HUES64 (cell line): ENCODE measurements at regions not wholly inside any gene's neighbourhood (a gene's known extent, or its start where the extent isn't known, plus 50 kb on each side); places are given as distances from the start of the nearest gene placed in this dataset.
"Not testable (repeated sequence)": the region's sequence is repeated elsewhere in the genome, so short reads cannot be mapped to it uniquely, and the experiment has no call there.

Experiments used
- H3K27ac ChIP-seq: 2 replicates; pipeline ENCODE4 v1.7.0; 2013; ENCODE audit warnings: low read depth, low read length, inconsistent platforms
- H3K27me3 ChIP-seq: 2 replicates; pipeline ENCODE4 v1.6.1; 2013; ENCODE audit warnings: mild to moderate bottlenecking, low read length; ENCODE audit not compliant: insufficient read depth
- H3K36me3 ChIP-seq: 2 replicates; pipeline ENCODE4 v1.6.1; 2013; ENCODE audit warnings: mild to moderate bottlenecking, low read length; ENCODE audit not compliant: insufficient read depth
- H3K4me1 ChIP-seq: 2 replicates; pipeline ENCODE4 v1.6.1; 2013; ENCODE audit warnings: mild to moderate bottlenecking, low read length, moderate library complexity; ENCODE audit not compliant: insufficient read depth
- H3K4me3 ChIP-seq: 2 replicates; pipeline ENCODE4 v1.5.1; 2013; ENCODE audit warnings: mild to moderate bottlenecking, low read length, moderate library complexity
- H3K9ac ChIP-seq: 2 replicates; pipeline ENCODE4 v1.6.1; 2013; ENCODE audit warnings: mild to moderate bottlenecking, low read depth, low read length
- H3K9me3 ChIP-seq: 2 replicates; pipeline ENCODE4 v1.6.1; 2013; ENCODE audit warnings: low read depth, low read length; ENCODE audit not compliant: insufficient read depth
- WGBS: fragments of 150-250, 120-280 bp; methylation state at CpG from one replicate; pipeline ENCODE4 v1.1.7; 2013; ENCODE audit warnings: missing lambda C conversion rate; 5-methylcytosine and 5-hydroxymethylcytosine counted together

DNA sequence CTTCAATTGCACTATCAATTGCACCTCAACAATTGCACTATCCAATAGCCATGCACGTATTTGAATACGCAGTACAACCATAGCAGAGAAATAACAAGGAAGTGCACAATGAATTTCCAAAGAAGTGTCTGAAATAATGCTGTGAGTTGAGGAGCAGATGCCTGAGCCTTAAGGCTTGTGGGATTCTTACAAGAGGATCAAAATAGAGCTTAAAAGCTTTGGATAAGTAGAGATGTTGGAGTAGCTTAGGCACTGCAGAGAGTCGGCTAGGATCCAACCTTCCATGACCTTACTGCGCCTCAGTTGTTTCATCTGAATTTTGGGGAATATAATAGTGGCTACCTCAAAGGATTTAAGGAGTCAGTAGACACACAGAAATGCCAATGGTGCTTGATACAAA is 196.1 kb upstream of the FLRT2 start:
- Histone ChIP-seq H3K27me3 (no peaks in the 10 kb centered on the region), H3K9ac (no peak overlapping the region), H3K4me3 (no peak overlapping the region), H3K27ac (no peak overlapping the region), H3K36me3 (no peaks in the 10 kb centered on the region), H3K4me1 (no peaks in the 10 kb centered on the region), H3K9me3 (no peaks in the 10 kb centered on the region)
- 97% methylated on average over 4 of the region's 4 CpGs for WGBS

DNA sequence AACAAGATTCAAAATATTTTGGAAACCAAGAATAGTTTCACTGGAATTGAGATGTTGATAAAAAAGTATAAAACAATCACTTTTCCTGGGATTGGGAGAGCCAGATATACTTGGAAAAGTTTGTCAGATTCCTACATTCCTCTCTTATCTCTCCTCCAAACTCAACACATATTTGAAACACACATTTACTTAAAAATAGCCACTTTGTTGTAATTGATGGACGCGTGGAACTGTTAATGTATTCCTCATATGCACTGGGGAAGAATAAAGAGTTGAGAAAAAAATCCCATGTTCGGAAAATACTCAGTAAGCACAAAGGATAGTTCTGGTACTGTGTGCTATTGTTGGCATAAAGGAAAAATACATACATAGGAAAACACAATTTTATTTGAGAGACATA is 195.6 kb upstream of the FLRT2 start:
- Histone ChIP-seq H3K9me3 (no peaks in the 10 kb centered on the region), H3K4me3 (no peak overlapping the region), H3K27ac (no peak overlapping the region), H3K27me3 (no peaks in the 10 kb centered on the region), H3K36me3 (no peaks in the 10 kb centered on the region), H3K4me1 (no peaks in the 10 kb centered on the region), H3K9ac (no peak overlapping the region)
- WGBS, result 100% methylated on average over 3 of the region's 3 CpGs

DNA sequence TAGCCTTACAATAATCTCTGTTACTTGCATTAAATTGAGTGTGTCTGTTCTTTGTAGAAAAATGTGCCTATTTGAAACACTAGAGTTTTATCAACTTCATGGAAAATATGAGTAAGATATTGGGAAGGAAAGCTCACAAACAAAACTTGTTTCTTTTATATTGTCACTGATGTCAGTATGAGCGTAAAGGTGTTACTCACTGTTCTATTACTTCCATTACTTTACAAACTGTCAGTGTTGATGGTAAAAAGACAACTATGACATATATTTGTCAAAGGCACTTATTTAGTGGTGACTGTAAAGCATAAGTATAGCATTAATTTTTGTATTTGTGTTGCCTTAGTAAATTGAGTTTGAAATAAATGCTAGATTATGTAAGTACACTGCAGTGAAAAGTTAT is 193.7 kb upstream of the FLRT2 start:
- H3K9me3 ChIP-seq, result no peaks in the 10 kb centered on the region
- no peaks in the 10 kb centered on the region for H3K27me3 ChIP-seq
- WGBS, result no CpG with 5 or more reads among the region's 1 CpG
- H3K4me1 ChIP-seq, result no peaks in the 10 kb centered on the region
- H3K27ac ChIP-seq, result no peak overlapping the region
- H3K4me3 ChIP-seq, result no peak overlapping the region
- no peak overlapping the region for H3K9ac ChIP-seq
- H3K36me3 ChIP-seq, result no peaks in the 10 kb centered on the region

DNA sequence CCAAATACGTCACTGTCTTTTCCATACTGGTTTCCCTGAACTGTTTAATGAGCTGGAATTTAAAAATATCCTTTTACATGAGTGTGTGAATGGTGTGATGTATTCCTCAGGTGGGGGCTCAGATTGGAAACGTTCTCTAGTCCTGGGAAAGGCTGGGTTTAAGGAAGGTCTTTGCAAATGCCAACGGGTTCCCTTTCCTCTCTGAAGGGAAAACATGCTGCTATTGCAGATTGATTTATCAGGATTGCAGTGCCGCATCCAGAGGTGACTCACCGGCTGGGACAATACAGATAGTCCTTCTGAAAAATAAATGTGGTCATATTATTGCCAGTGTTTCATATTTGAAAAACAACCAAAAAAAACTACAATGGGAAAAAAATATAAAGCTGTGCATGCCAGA is 193.1 kb upstream of the FLRT2 start:
- Histone ChIP-seq H3K9ac (no peak overlapping the region), H3K4me1 (no peaks in the 10 kb centered on the region), H3K4me3 (no peak overlapping the region), H3K9me3 (no peaks in the 10 kb centered on the region), H3K36me3 (no peaks in the 10 kb centered on the region), H3K27ac (no peak overlapping the region), H3K27me3 (no peaks in the 10 kb centered on the region)
- WGBS, result 85% methylated on average over 5 of the region's 5 CpGs

DNA sequence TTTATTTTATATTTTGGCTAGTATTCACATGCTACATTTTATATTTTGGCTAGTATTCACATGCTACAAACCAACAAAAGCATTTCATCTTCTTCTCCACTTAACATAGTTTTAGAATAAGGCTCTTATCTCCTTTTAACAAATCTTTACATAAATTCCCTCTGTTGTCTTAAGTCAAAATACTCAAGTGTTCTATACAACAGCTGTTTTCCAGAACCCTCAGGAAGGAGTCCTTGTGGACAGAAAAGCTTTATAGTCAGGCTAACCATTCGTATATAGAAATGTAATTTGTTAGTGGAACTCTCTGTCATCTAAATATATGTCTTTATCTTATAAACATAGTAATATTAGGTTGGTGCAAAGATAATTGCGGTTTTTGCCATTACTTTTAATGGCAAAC is 191.0 kb upstream of the FLRT2 start:
- Histone ChIP-seq H3K4me3 (no peak overlapping the region), H3K9ac (no peak overlapping the region), H3K4me1 (no peaks in the 10 kb centered on the region), H3K27ac (no peak overlapping the region), H3K9me3 (no peaks in the 10 kb centered on the region), H3K27me3 (no peaks in the 10 kb centered on the region), H3K36me3 (no peaks in the 10 kb centered on the region)
- WGBS, result no CpG with 5 or more reads among the region's 2 CpGs

DNA sequence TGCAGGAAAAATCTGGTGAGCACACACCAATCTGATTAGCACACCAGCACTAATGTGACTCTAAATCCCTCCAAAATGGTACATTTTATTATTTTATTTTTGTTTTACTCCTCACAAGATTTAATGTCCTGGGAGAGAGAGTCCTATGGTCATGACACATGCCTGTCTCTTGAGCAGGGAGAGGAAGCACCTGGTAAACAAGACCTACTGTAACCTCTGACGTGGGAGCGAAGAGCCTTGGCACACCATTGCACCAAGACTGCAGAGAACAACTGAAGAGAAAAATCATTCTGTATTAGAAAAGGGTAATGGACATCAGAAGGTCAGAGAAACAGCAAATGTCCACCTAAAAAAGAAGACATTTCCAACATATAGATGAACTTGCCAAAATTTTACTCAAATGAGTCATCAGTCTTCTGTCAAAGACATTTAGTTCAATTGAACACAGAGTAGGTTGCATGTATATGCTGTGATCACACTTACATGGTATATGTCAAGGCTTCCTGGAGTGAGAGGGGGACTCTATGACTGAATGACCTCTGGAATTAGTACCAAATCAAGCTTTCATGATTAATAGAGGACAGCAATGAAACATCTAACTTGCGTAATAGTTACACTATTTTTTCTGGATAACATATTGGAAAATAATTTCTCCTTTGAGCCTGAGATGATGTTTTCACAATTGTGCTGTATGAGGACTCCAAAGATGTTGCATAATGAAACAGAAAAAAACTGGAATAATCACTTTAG is 186.9 kb upstream of the FLRT2 start:
- no peak overlapping the region for H3K27ac ChIP-seq
- WGBS, result 95% methylated on average over 2 of the region's 3 CpGs
- H3K9me3 ChIP-seq, result no peaks in the 10 kb centered on the region

DNA sequence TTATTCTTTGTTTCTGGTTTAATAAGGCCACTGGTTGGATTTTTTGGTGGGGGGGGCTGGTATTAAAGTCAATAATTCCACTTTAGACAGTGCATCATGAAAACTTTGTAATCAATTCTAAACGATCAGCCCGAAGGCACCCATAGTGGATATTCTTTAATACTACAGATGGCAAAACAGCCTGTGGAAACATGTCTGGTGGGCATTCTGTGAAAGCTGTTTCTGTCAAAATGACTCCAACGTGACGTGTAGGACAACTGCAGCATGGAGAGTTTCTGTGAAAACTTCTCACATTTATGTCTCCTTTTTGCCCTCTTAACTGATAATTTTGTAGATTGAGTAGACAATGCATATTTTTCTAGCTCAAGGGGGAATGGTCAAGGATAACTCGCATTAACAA is 185.8 kb upstream of the FLRT2 start:
- no peak overlapping the region for H3K4me3 ChIP-seq
- no peaks in the 10 kb centered on the region for H3K27me3 ChIP-seq
- no peaks in the 10 kb centered on the region for H3K4me1 ChIP-seq
- no peak overlapping the region for H3K9ac ChIP-seq
- WGBS, result 96% methylated on average over 5 of the region's 5 CpGs
- H3K36me3 ChIP-seq, result no peaks in the 10 kb centered on the region
- no peaks in the 10 kb centered on the region for H3K9me3 ChIP-seq
- no peak overlapping the region for H3K27ac ChIP-seq

More for the DNA sequence above, 186.9 kb upstream of the FLRT2 start:
- Histone ChIP-seq H3K4me3 (no peak overlapping the region), H3K4me1 (no peaks in the 10 kb centered on the region), H3K27me3 (no peaks in the 10 kb centered on the region), H3K9ac (no peak overlapping the region), H3K36me3 (no peaks in the 10 kb centered on the region)

DNA sequence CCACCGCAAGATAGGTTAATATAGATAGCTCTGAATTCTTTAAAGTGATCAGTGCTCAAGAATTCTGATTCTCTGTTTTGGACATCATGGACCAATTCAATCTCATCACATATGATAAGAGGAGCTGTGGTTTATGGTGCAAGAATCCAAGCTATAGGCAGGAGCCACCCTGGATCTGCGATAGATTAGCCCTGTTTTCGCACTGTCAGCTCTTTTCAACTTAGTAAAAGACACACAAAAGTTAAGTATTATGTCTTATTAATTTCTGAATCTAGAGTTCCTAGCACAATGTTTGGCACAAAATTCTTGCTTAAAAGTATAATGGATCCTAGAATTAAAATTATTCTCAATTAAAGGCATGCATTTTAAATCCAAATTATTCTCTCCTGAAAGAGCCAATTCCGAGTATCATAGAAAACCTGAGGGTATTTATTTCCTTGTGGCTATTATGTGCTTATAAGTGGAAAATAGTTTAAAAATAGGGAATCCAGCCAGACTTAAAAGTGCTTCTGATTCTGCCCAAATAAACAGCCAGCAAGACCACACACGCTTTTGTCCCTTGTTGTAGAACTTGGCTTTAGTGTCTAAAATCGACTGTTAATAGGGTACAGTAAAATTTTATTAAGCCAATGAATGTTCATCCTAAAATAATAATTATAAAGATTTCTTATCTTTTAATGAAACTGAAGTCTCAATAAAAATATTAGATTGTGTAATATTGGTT is 184.9 kb upstream of the FLRT2 start:
- 95% methylated on average over 4 of the region's 6 CpGs for WGBS
- Histone ChIP-seq H3K36me3 (no peaks in the 10 kb centered on the region), H3K4me3 (no peak overlapping the region), H3K4me1 (no peaks in the 10 kb centered on the region), H3K9ac (no peak overlapping the region), H3K27ac (no peak overlapping the region), H3K27me3 (no peaks in the 10 kb centered on the region), H3K9me3 (no peaks in the 10 kb centered on the region)

DNA sequence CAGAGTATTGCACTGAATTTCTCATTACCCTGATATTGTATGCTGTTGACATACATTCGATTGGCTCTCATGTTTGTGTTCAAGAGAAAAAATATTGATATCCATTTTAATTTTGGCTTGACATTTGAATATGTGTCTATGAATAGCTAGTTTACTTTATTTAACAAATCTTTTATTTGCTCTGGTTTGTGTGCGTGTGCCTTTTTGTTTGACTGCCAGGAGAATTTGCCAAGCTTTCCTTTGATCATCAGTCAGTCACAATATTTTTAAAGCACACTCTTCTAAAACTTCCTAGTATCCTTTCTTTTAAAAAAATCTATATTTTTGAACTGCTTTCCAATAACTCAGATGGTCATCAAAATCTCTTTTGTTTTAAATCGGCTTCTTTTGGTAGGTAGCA is 179.3 kb upstream of the FLRT2 start:
- no peak overlapping the region for H3K4me3 ChIP-seq
- no peaks in the 10 kb centered on the region for H3K27me3 ChIP-seq
- no peaks in the 10 kb centered on the region for H3K36me3 ChIP-seq
- H3K9me3 ChIP-seq, result peaks cover 15% of the 10 kb centered on the region
- 96% methylated on average over 3 of the region's 3 CpGs for WGBS
- no peaks in the 10 kb centered on the region for H3K4me1 ChIP-seq
- H3K9ac ChIP-seq, result no peak overlapping the region
- H3K27ac ChIP-seq, result no peak overlapping the region

DNA sequence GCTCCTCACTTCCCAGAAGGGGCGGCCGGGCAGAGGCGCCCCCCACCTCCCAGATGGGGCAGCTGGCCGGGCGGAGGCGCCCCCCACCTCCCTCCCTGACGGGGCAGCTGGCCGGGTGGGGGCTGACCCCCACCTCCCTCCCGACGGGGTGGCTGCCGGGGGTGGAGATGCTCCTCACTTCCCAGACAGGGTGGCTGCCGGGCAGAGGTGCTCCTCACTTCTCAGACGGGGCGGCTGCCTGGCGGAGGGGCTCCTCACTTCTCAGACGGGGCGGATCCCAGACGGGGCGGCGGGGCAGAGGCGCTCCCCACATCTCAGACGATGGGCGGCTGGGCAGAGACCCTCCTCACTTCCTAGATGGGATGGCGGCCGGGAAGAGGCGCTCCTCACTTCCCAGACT is 177.4 kb upstream of the FLRT2 start:
- H3K4me3 ChIP-seq, result not testable (repeated sequence)

DNA sequence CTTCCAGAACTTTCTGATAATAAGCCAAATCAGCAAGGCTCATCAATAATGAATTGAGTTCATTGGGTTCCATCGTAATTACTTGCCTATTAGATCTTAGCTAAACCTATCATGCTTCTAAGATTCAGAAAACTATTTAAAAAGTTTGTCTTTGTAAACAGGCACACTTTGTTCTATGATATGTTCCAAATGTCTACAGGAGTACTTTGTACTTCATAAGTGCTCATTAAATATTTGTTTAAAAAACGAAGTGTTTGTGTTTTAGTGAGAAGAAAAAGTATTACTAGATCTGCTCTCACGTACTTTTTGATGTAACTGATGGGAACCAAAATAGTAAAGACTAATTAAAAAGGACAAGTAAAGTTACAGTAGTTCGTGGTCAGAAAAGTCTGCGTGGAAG is 172.8 kb upstream of the FLRT2 start:
- H3K36me3 ChIP-seq, result no peaks in the 10 kb centered on the region
- no peaks in the 10 kb centered on the region for H3K4me1 ChIP-seq
- no peak overlapping the region for H3K27ac ChIP-seq
- H3K9ac ChIP-seq, result no peak overlapping the region
- no peaks in the 10 kb centered on the region for H3K27me3 ChIP-seq
- peaks cover 15% of the 10 kb centered on the region for H3K9me3 ChIP-seq
- WGBS, result 92% methylated on average over 5 of the region's 5 CpGs
- H3K4me3 ChIP-seq, result no peak overlapping the region

More for the DNA sequence above, 177.4 kb upstream of the FLRT2 start:
- not testable (repeated sequence) for H3K9ac ChIP-seq, H3K27ac ChIP-seq, H3K27me3 ChIP-seq, H3K36me3 ChIP-seq, H3K4me1 ChIP-seq
- 95% methylated on average over 26 of the region's 26 CpGs for WGBS
- peaks cover 15% of the 10 kb centered on the region for H3K9me3 ChIP-seq
